ENCODE measurements at regions not wholly inside any gene's neighbourhood (a gene's known extent, or its start where the extent isn't known, plus 50 kb on each side); places are given as distances from the start of the nearest gene placed in this dataset.

GRCh38 chr4:138555108-138555507, 313.0 kb upstream of the SLC7A11 start:
- no peak for DNase-seq

DNA sequence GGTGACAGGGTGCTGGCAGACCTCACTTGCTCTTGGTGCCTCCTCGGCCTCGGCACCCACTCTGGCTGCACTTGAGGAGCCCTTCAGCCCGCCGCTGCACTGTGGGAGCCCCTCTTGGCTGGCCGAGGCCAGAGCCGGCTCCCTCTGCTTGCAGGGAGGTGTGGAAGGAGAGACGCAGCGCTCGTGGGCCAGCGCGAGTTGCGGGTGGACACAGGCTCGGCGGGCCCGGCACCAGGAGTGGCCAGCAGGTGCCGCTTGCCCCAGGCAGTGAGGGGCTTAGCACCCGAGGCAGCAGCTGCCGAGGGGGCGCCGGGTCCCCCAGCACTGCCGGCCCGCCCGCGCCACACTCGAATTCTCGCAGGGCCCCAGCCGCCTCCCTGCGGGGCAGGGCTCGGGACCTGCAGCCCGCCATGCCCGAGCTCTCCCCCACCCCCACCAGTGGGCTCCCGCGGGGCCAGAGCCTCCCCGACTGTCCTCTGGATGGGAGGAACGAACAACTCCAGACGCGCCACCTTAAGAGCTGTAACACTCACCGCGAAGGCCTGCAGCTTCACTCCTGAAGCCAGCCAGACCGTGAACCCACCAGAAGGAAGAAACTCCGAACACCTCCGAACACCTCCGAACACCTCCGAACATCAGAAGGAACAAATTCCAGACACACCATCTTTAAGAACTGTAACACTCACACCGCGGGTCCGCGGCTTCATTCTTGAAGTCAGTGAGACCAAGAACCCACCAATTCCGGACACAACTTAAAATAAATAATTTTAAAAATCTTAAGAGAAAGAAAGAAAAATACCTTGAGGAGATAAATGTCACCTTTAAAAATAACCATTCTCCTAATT, 311.1 kb upstream of the SLC7A11 start:
- no peak for DNase-seq

DNA sequence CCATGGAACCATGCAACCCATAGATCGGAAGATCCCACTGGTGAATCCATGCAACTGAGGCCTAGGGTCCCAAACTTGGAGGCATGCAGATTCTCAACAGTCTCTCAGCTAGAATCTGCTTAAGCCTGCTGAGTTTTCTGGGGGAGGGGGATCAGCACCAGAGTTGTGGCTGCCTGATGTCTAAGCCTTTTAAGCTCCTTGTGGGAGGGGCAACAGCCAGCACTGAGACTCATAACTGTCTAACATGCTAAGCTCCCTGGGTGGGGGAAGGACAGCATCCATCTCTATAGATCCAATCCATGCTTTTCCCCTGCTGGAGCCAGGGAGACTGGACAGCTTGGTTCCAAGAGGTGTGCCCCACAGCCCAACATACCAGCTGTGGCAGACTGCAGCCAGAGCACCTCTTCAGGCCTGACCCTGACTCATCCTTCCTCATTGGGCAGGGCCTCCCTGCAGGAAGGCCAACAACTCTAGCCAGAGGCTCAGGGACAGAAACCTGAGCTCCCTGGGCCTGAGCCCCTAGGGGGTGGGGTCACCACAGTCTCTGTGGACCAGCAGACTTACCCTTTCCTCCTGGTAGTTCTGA, 300.1 kb upstream of the SLC7A11 start:
- DNase-seq = no peak

- no peak for DNase-seq
These were observed 298.1 kb upstream of the SLC7A11 start for GRCh38 chr4:138540056-138540800.

DNA sequence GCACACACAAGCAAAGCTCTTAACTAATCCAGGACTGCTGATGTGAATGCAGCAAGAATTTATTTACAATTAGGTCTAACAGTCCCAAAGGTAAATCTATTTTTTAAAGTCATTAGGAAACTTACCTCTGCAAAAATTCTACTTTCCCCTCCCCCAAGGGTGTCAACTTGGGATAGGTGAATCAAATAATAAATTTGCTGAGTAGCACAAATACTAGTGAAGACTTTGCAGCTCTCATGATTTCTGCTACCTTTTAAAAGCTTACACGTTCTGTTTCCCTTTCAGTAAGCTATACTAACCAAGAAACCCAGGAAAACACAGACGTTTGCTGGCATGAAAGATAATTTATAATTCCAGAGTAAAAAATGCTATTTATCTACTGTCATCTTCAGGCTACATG, 296.6 kb upstream of the SLC7A11 start:
- no peak for DNase-seq

GRCh38 chr4:138537731-138538490, 295.8 kb upstream of the SLC7A11 start:
- DNase-seq = no peak

DNA sequence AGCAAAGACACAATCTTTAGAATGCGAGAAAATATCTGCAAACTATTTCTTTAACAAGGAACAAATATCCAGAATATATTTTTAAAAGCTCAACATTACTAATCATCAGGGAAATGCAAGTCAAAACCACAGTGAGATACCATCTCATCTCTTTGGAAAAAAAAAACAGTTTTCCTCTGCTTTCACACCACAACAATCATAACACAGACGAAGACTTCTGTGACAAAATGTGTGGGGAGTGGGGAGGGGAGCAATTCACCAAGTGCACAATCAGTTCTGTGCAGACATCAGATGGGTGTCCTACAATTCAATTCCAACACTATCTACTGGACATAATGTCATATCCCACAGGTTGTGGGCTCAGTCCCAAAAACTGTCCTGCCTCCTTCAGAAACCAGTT, 293.2 kb upstream of the SLC7A11 start:
- DNase-seq = no peak

DNA sequence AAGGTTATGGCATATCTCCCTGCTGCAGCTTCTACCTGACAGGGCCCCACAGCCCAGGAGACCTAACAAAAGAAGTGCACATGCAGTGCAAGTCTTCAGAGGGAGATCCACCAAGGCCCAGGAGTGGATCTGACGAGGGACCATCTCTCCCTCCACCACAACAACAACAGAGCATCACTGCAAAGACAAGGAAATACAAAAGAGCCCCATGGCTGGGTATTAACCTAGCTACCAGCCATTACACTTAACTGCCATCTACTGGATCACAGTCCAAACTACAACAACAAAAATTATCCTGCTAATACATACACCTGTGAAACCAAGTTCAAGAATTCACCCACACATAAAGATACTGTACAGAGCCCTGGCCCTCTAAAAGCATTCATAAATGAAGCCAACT, 280.2 kb upstream of the SLC7A11 start:
- no peak for DNase-seq

DNA sequence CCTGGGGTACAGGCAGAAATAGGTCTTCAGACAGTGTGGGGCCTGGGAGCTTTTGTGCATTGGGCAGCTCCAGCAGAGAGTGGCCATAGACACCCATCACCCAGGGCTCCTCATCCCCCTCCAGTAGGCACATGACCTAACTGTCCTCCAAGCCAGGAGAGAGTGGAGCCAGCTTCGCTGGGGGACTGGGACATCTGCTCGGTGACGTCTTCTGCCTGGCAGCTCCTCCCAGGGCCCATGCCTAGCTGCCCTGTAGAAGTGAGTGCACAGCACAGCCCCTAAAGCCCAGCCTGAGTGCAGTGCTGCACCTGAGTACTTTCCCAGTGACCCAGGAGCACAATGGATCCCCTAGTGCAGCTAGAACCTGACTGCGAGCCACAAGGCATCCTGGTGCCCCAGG, 279.7 kb upstream of the SLC7A11 start:
- DNase-seq = no peak

DNA sequence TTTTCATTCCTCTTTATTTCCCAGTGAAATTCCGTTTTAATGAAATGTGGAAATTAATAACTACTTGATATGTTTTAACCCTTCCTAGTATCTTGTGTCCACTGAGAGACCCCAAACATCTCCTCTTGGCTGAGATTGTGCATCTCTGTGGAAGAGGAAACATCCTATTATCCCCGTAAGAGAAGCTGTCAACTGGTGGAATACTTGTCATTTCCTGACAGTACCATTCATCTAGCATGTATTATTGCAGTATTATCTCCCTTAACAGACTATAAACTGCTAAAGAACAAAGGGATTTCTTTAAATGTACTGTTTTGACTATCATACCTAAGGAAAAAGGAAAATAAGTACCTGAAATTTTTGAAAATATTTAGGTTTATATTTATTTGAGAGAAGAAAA, 277.3 kb upstream of the SLC7A11 start:
- no peak for DNase-seq

DNA sequence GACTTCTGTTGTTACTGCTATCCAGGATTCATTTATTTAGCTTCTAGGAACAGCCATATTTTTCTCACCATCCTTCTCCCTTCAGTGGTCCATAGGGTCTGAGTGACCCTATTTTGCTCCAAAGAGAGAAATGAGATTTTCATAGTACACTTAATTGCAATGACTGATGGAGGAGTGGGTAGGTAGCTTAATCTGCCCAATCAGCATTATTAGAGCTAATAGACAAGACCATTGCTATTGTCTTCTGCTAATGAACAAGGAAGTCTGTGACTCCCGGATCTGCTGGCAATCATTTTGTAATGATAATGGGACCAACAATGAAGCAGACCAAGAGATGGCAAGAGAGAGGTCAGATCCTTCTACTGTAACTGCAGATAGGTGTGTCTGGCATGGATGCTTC, 271.4 kb upstream of the SLC7A11 start:
- no peak for DNase-seq

DNA sequence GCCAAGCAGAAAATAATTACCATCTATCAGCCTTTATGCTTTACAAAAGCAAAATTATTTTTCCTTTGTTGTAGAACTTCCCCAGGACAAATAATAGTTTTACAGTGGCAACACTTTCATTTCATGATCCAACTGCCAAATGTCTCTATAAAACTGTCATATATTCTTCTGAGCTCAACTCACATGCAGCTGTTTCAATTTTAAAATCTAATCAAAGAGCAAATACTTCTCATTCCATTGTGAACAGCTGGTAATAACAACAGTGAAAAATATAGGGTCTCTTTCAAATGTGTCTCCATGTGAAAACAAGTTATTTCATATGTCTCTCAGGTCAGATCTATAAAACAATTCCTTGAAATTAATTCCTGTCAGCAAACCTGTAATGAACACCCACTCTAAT, 270.6 kb upstream of the SLC7A11 start:
- DNase-seq = no peak

DNA sequence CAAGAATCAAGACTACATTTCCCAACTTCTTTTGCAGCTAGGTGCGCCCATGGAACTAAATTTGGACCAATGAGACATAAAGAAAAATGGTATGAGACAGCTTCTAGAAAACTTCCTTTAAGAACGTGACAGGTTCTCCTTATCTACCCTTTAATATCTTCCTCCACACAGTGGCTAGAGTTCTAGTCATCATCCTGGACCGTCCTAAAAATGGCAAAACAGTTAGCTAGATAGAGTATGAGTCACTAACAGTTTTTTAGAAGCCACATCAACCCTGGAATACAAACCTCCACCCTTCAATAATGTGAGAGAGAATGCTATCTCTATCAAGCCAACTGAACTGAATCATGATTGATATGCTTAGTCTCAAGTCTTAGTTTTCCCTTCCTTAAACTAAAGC, 267.9 kb upstream of the SLC7A11 start:
- DNase-seq = no peak

- no peak for DNase-seq
These were observed 267.2 kb upstream of the SLC7A11 start for GRCh38 chr4:138509346-138509745.

DNA sequence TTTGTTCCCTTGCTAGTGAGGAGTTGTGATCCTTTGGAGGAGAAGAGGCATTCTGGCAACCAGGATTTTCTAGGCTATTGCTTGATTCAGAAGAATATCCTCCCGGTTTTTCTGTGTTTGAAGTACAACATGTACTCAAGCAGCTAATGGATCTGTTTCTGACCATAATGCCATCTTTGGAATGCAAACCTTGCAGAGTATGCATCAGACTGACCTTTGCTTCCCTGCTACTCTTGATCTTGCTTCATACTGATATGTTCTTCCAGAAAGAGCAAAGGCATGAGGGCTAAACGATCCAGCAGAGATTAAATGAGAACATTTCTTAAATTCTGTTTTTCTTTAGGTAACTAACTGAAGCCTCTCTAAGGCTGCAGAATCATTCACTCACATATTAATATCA, 265.4 kb upstream of the SLC7A11 start:
- no peak for DNase-seq

DNA sequence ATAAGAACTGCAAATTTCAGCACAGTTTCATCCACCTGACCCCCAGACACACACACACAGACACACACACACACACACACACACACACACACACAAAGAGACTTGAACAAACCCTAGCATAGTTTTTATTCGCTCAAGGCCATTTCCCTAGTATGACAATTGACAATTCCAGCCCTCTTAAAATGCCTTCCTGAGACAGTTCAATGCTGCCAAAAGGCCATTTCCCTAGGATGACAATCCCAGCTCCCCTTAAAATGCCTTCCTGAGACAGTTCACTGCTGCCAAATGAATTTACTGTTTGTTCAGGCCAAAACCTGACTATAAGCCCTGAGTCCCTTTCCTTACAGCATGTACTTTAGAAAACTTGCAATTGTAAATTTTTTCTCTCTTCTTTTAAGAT, 259.5 kb upstream of the SLC7A11 start:
- no peak for DNase-seq

- DNase-seq = no peak
These were observed 258.7 kb upstream of the SLC7A11 start for GRCh38 chr4:138500869-138501268.

DNA sequence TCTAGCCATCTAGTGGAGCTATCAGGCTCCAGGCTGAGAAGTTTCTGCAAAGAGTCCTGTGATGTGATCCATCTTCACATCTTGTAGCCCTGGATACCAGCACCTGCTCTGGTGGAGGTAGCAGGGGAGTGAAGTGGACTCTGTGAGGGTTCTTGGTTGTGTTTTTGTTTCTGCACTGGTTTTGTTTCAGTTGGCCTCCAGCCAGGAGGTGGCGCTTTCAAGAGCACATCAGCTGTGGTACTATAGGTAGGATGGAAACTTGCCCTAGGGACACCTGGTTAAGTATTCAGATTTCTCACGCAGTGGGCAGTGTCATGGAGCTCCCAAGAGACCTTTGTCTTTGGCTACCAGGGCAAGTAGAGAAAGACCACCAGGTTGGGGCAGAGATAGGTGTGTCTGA, 257.5 kb upstream of the SLC7A11 start:
- no peak for DNase-seq

- no peak for DNase-seq
These were observed 252.8 kb upstream of the SLC7A11 start for GRCh38 chr4:138494931-138495330.

DNA sequence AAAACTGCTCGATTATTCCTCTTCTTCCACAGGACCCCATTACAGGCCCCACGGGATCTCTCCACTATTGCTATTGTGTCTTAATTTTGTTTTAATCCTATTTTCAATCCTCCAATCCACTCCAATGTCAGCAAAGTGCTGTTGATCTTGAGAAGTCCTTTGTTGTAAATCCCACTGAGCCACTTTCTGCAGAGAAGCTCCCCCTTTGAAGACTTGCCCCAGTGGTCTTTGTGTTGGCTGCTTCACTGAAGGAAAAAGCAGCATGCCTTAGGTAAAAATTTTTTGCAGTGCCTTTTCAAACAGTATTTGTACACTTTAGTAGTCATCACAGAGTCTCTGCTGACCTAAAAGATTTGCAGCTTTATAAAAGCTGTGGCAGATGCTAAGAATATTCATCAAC, 252.0 kb upstream of the SLC7A11 start:
- no peak for DNase-seq

DNA sequence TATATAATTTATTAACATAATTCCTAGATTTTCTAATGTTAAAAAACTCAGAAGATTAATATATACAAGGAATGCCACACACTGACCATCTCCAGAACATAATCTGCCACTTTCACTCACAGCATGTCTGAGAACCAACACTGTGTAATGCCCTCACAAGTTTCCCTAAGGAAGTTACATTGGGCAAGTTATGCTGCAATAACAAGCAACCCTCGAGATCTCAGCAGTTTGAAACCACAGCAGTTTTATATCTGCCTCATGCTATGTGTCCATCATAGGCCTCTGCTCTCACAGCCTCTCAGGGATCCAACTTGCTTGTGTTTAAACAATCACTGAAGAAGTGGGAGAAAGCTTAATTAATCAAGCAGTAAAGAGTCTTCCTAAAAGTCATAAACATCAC, 250.0 kb upstream of the SLC7A11 start:
- no peak for DNase-seq

DNA sequence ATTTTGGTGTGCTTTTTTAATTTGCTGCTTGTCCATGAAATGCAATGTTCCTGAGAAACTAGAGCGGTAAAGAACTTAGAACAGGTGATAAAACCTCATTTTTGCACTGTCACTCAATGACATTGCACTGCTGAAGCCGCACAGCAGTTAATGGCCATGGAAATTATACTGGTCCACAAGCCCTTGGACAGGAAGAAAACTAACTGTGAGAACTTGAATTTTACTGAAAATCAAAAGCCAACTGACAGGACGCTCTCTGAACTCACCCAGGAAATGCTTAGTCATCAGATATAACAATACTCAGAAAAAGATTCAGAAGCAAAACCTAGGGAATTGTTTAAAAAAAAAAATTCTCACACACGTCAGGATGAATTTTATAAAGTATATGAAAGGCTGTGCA, 246.4 kb upstream of the SLC7A11 start:
- no peak for DNase-seq

- DNase-seq = no peak
These were observed 245.5 kb upstream of the SLC7A11 start for GRCh38 chr4:138487670-138488069.

Measured in NCI-H2171 (cell line).